ENCODE measurements at regions not wholly inside any gene's neighbourhood (a gene's known extent, or its start where the extent isn't known, plus 50 kb on each side); places are given as distances from the start of the nearest gene placed in this dataset. TPM values are rescaled to one million over a fixed set of nuclear protein-coding genes. Genes with fewer than 3 reads are reported as not detected.

GRCh38 chr4:147428583-147428982 is 52.3 kb upstream of the EDNRA start:
- TF ChIP-seq CTCF (IDR thresholded peaks at IDR 0.05; ENCODE audit: insufficient read depth, low read depth, low read length) = no peak
- CTCF ChIA-PET = interaction anchor here (1.3 kb wide), 1 partner anchor 57 kb away, joined by 3 read pairs; no protein-coding TSS in a partner anchor

GRCh38 chr4:147430111-147430510 is 50.8 kb upstream of the EDNRA start:
- no peak for TF ChIP-seq CTCF (IDR thresholded peaks at IDR 0.05; ENCODE audit: insufficient read depth, low read depth, low read length)
- Histone ChIP-seq H3K4me3 (ENCODE audit: low read depth, low read length) (no peak overlapping the region), H3K27me3 (ENCODE audit: control insufficient read depth, insufficient read depth, low read length) (no peaks in the 10 kb centered on the region), H3K36me3 (ENCODE audit: control insufficient read depth, insufficient read depth, low read length) (no peaks in the 10 kb centered on the region)
- CTCF ChIA-PET = no interaction called here
- POLR2A ChIA-PET = no interaction called here
- DNase-seq (ENCODE audit: low read depth) = no peak

More at GRCh38 chr4:147428583-147428982, 52.3 kb upstream of the EDNRA start:
- POLR2A ChIA-PET = no interaction called here
- Histone ChIP-seq H3K36me3 (ENCODE audit: control insufficient read depth, insufficient read depth, low read length) (no peaks in the 10 kb centered on the region), H3K4me3 (ENCODE audit: low read depth, low read length) (no peak overlapping the region), H3K27me3 (ENCODE audit: control insufficient read depth, insufficient read depth, low read length) (no peaks in the 10 kb centered on the region)
- DNase-seq (ENCODE audit: low read depth) = no peak

Small RNA genes lying in the stretch of these regions (small RNA-seq; reads per million reads assigned to genes)
- not detected for gene MIR548G (ENCODE audit: insufficient read length, low read depth, low replicate concordance)

Data from BJ (cell line).